ENCODE measurements at regions not wholly inside any gene's neighbourhood (a gene's known extent, or its start where the extent isn't known, plus 50 kb on each side); places are given as distances from the start of the nearest gene placed in this dataset.

DNA sequence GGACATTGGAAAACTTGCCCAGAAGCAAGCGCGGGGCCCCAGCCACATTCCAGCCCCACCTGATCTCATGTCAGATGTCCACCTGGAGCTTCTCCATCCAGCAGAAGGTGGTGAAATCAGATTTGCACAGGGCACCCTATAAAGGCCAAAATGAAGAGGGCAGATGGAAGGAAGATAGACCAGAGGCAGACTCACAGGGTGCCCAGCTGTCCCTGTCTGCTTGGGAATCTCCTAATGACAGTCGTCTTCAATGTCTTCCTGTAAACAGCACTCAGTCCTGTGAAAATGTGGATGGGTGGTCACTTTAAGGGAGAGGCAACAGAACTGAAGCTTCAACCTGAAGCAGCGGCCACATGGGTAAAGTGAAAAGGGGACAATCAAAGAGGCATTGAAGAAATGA, 607.5 kb downstream of the IRX1 start:
- Mint-ChIP-seq H3K9me3 (peaks cover 46% of the 10 kb centered on the region), H3K27ac (no peak overlapping the region), H3K36me3 (ENCODE audit: low read depth) (no peaks in the 10 kb centered on the region), H3K4me1 (ENCODE audit: low read depth) (no peaks in the 10 kb centered on the region), H3K27me3 (ENCODE audit: insufficient read depth) (no peaks in the 10 kb centered on the region), H3K4me3 (no peak overlapping the region)
- TF ChIP-seq, protein P1, sequence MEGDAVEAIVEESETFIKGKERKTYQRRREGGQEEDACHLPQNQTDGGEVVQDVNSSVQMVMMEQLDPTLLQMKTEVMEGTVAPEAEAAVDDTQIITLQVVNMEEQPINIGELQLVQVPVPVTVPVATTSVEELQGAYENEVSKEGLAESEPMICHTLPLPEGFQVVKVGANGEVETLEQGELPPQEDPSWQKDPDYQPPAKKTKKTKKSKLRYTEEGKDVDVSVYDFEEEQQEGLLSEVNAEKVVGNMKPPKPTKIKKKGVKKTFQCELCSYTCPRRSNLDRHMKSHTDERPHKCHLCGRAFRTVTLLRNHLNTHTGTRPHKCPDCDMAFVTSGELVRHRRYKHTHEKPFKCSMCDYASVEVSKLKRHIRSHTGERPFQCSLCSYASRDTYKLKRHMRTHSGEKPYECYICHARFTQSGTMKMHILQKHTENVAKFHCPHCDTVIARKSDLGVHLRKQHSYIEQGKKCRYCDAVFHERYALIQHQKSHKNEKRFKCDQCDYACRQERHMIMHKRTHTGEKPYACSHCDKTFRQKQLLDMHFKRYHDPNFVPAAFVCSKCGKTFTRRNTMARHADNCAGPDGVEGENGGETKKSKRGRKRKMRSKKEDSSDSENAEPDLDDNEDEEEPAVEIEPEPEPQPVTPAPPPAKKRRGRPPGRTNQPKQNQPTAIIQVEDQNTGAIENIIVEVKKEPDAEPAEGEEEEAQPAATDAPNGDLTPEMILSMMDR (IDR thresholded peaks at IDR 0.05) = no peak
- no peak for DNase-seq

GRCh38 chr5:4204276-4205141, 608.9 kb downstream of the IRX1 start:
- peaks cover 57% of the 10 kb centered on the region for H3K9me3 Mint-ChIP-seq
- no peak for DNase-seq
- TF ChIP-seq, protein P1 (IDR thresholded peaks at IDR 0.05) = no peak
- H3K27ac Mint-ChIP-seq = no peak overlapping the region
- no peak overlapping the region for H3K4me3 Mint-ChIP-seq
- no peaks in the 10 kb centered on the region for H3K4me1 Mint-ChIP-seq (ENCODE audit: low read depth)
- no peaks in the 10 kb centered on the region for H3K36me3 Mint-ChIP-seq (ENCODE audit: low read depth)
- no peaks in the 10 kb centered on the region for H3K27me3 Mint-ChIP-seq (ENCODE audit: insufficient read depth)

GRCh38 chr5:4205398-4205797, 609.8 kb downstream of the IRX1 start:
- Mint-ChIP-seq H3K4me3 (no peak overlapping the region), H3K4me1 (ENCODE audit: low read depth) (no peaks in the 10 kb centered on the region), H3K36me3 (ENCODE audit: low read depth) (no peaks in the 10 kb centered on the region), H3K27ac (no peak overlapping the region), H3K9me3 (peaks cover 61% of the 10 kb centered on the region), H3K27me3 (ENCODE audit: insufficient read depth) (no peaks in the 10 kb centered on the region)
- no peak for DNase-seq
- TF ChIP-seq, protein P1 (IDR thresholded peaks at IDR 0.05) = no peak

DNA sequence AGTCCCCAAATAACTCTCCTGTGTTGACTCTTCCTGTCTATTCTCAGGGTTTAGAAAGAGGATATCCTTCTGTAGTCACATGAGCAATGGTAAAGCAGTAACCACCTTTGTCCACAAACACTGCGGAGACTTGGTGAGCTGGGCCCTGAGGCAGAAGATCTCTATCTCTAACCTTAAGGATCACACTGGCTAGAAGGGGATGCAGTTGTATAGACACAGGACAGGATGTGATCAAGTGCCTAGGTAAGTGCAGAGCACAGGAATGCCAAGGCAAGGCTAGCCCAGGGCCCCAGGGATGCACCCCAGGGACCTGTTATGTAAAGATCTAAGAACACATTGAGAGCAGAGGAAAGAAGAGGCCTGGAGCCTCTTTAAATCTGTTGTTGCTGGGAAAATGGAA, 610.5 kb downstream of the IRX1 start:
- Mint-ChIP-seq H3K4me3 (no peak overlapping the region), H3K27ac (no peak overlapping the region), H3K36me3 (ENCODE audit: low read depth) (no peaks in the 10 kb centered on the region), H3K4me1 (ENCODE audit: low read depth) (no peaks in the 10 kb centered on the region), H3K9me3 (peaks cover 56% of the 10 kb centered on the region), H3K27me3 (ENCODE audit: insufficient read depth) (no peaks in the 10 kb centered on the region)
- TF ChIP-seq, protein P1 (IDR thresholded peaks at IDR 0.05) = no peak
- DNase-seq = no peak

GRCh38 chr5:4207486-4207885, 611.9 kb downstream of the IRX1 start:
- H3K36me3 Mint-ChIP-seq (ENCODE audit: low read depth) = no peaks in the 10 kb centered on the region
- no peak overlapping the region for H3K27ac Mint-ChIP-seq
- DNase-seq = no peak
- no peak overlapping the region for H3K4me3 Mint-ChIP-seq
- H3K27me3 Mint-ChIP-seq (ENCODE audit: insufficient read depth) = no peaks in the 10 kb centered on the region
- H3K9me3 Mint-ChIP-seq = peaks cover 61% of the 10 kb centered on the region
- TF ChIP-seq, protein P1 (IDR thresholded peaks at IDR 0.05) = no peak
- no peaks in the 10 kb centered on the region for H3K4me1 Mint-ChIP-seq (ENCODE audit: low read depth)
